OCI-LY7 (cell line): ENCODE measurements at regions not wholly inside any gene's neighbourhood (a gene's known extent, or its start where the extent isn't known, plus 50 kb on each side); places are given as distances from the start of the nearest gene placed in this dataset.

Experiments
- BruUV-seq: library from RNA; stranded (reverse); fragments of 400-500 nt; replicated peaks from 2 replicates; lab custom pipeline; 2021; lab: Mats Ljungman, UMichigan
- CTCF ChIA-PET: fragments of 300-600 bp; sonication (Branson Sonifier 250); formaldehyde crosslinking; loops from one replicate; lab custom pipeline; 2022; ENCODE audit warnings: antibody characterized with exemption; ENCODE audit not compliant: unreplicated experiment; lab: Charles Lee
- POLR2A ChIA-PET: fragments of 300-600 bp; sonication (Branson Sonifier 250); formaldehyde crosslinking; loops from one replicate; lab custom pipeline; 2022; ENCODE audit warnings: antibody characterized with exemption; lab: Charles Lee
- DNase-seq: peaks from one replicate; pipeline ENCODE4 v3.0.0-alpha.2; 2015; ENCODE audit warnings: low spot score
- H2AFZ ChIP-seq: fragments of 200-600 bp; sonication (generic), shearing (Covaris generic); 2 replicates; pipeline ENCODE4 v1.6.1; 2014; ENCODE audit warnings: mild to moderate bottlenecking, antibody characterized with exemption, low read length, moderate library complexity
- H3K27ac ChIP-seq: fragments of 200-600 bp; sonication (generic); 2 replicates; pipeline ENCODE4 v1.5.1; 2014; ENCODE audit warnings: mixed run types, low read depth, mild to moderate bottlenecking, moderate library complexity, low read length, inconsistent platforms; ENCODE audit not compliant: poor library complexity, severe bottlenecking
- H3K36me3 ChIP-seq: fragments of 200-600 bp; sonication (generic); 2 replicates; pipeline ENCODE4 v1.6.1; 2014; ENCODE audit warnings: mild to moderate bottlenecking, antibody characterized with exemption, low read length, moderate library complexity, mixed read lengths; ENCODE audit not compliant: insufficient read depth
- H3K4me1 ChIP-seq: fragments of 200-600 bp; sonication (generic); 2 replicates; pipeline ENCODE4 v1.5.1; 2014; ENCODE audit warnings: mild to moderate bottlenecking, low read length; ENCODE audit not compliant: insufficient read depth, poor library complexity, severe bottlenecking
- H3K4me2 ChIP-seq: fragments of 200-600 bp; sonication (generic); 2 replicates; pipeline ENCODE4 v1.6.1; 2014; ENCODE audit warnings: mild to moderate bottlenecking, low read length
- H3K4me3 ChIP-seq: fragments of 200-600 bp; sonication (generic); 2 replicates; pipeline ENCODE4 v1.5.1; 2014; ENCODE audit warnings: mild to moderate bottlenecking, low read depth, low read length; ENCODE audit not compliant: poor library complexity, severe bottlenecking
- H3K79me2 ChIP-seq: fragments of 200-600 bp; sonication (generic); 2 replicates; pipeline ENCODE4 v1.6.1; 2016; ENCODE audit warnings: low read depth, mild to moderate bottlenecking, low read length, moderate library complexity, mixed read lengths; ENCODE audit not compliant: insufficient read depth
- H3K9me2 ChIP-seq: fragments of 200-600 bp; sonication (generic); 2 replicates; pipeline ENCODE4 v1.6.1; 2016; ENCODE audit warnings: mild to moderate bottlenecking, low read length, mixed read lengths; ENCODE audit not compliant: insufficient read depth
- H3K9me3 ChIP-seq: fragments of 200-600 bp; sonication (generic); 2 replicates; pipeline ENCODE4 v1.6.1; 2014; ENCODE audit warnings: mild to moderate bottlenecking, mixed run types, low read length, mixed read lengths
- H4K20me1 ChIP-seq: fragments of 200-600 bp; sonication (generic); 2 replicates; pipeline ENCODE4 v1.6.1; 2014; ENCODE audit warnings: mild to moderate bottlenecking, antibody characterized with exemption, low read length, moderate library complexity, mixed read lengths; ENCODE audit not compliant: insufficient read depth
- EZH2phosphoT487 ChIP-seq: fragments of 200-600 bp; sonication (generic); IDR thresholded peaks from 2 replicates; pipeline ENCODE4 v1.6.1; 2018; ENCODE audit warnings: low read depth, borderline replicate concordance, mild to moderate bottlenecking, mixed run types, antibody characterized with exemption, low read length, moderate library complexity, mixed read lengths
- intact Hi-C: fragments of 100-400 bp; cut with micrococcal nuclease; formaldehyde crosslinking; loops from one replicate; pipeline ENCODE4 v1.10.0; 2022; ENCODE audit not compliant: unreplicated experiment
- TF ChIP-seq, protein P1 (sequence below): fragments of 200-600 bp; sonication (generic); conservative IDR thresholded peaks from 2 replicates; pipeline ENCODE4 v1.5.1; 2014; ENCODE audit warnings: mild to moderate bottlenecking, antibody characterized with exemption, low read length, moderate library complexity, mixed read lengths

- no peak overlapping the region for H2AFZ ChIP-seq
- TF ChIP-seq EZH2phosphoT487, result no peak
- TF ChIP-seq, protein P1, sequence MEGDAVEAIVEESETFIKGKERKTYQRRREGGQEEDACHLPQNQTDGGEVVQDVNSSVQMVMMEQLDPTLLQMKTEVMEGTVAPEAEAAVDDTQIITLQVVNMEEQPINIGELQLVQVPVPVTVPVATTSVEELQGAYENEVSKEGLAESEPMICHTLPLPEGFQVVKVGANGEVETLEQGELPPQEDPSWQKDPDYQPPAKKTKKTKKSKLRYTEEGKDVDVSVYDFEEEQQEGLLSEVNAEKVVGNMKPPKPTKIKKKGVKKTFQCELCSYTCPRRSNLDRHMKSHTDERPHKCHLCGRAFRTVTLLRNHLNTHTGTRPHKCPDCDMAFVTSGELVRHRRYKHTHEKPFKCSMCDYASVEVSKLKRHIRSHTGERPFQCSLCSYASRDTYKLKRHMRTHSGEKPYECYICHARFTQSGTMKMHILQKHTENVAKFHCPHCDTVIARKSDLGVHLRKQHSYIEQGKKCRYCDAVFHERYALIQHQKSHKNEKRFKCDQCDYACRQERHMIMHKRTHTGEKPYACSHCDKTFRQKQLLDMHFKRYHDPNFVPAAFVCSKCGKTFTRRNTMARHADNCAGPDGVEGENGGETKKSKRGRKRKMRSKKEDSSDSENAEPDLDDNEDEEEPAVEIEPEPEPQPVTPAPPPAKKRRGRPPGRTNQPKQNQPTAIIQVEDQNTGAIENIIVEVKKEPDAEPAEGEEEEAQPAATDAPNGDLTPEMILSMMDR, result no peak
- H3K79me2 ChIP-seq, result no peaks in the 10 kb centered on the region
- H3K9me3 ChIP-seq, result 0 out of 2 replicates have a peak, but pooled peaks cover 3% of the 10 kb centered on the region
- no TSS peak for BruUV-seq
- H3K4me1 ChIP-seq, result no peaks in the 10 kb centered on the region
- no peaks in the 10 kb centered on the region for H4K20me1 ChIP-seq
- ChIA-PET POLR2A (no interaction called here), CTCF (no interaction called here)
- H3K9me2 ChIP-seq, result no peaks in the 10 kb centered on the region
- H3K27ac ChIP-seq, result no peak overlapping the region
- H3K36me3 ChIP-seq, result no peaks in the 10 kb centered on the region
- DNase-seq, result no peak
- no peak overlapping the region for H3K4me2 ChIP-seq
- no peak overlapping the region for H3K4me3 ChIP-seq
- intact Hi-C loops, result no loop called here
These were observed 320.9 kb downstream of the SHANK2 start for GRCh38 chr11:70931430-70931829.

GRCh38 chr11:70933981-70934583, 318.3 kb downstream of the SHANK2 start:
- H3K27ac ChIP-seq, result no peak overlapping the region
- CTCF ChIA-PET, result no interaction called here
- TF ChIP-seq, protein P1, result no peak
- no peak for TF ChIP-seq EZH2phosphoT487
- no peak for DNase-seq
- intact Hi-C loops, result no loop called here
- no peak overlapping the region for H3K4me3 ChIP-seq
- 0 out of 2 replicates have a peak, but pooled peaks cover 3% of the 10 kb centered on the region for H3K9me3 ChIP-seq
- H3K9me2 ChIP-seq, result no peaks in the 10 kb centered on the region
- H3K4me2 ChIP-seq, result no peak overlapping the region
- no peaks in the 10 kb centered on the region for H3K79me2 ChIP-seq
- no peaks in the 10 kb centered on the region for H3K4me1 ChIP-seq
- no peaks in the 10 kb centered on the region for H4K20me1 ChIP-seq
- POLR2A ChIA-PET, result no interaction called here
- no TSS peak for BruUV-seq
- H2AFZ ChIP-seq, result no peak overlapping the region
- no peaks in the 10 kb centered on the region for H3K36me3 ChIP-seq

- Histone ChIP-seq H3K9me2 (no peaks in the 10 kb centered on the region), H3K4me2 (no peak overlapping the region), H3K4me1 (no peaks in the 10 kb centered on the region), H3K27ac (no peak overlapping the region), H3K79me2 (no peaks in the 10 kb centered on the region), H3K9me3 (0 out of 2 replicates have a peak, but pooled peaks cover 3% of the 10 kb centered on the region), H4K20me1 (no peaks in the 10 kb centered on the region), H2AFZ (no peak overlapping the region), H3K4me3 (no peak overlapping the region), H3K36me3 (no peaks in the 10 kb centered on the region)
- TF ChIP-seq, protein P1, result no peak
- TF ChIP-seq EZH2phosphoT487, result no peak
- ChIA-PET POLR2A (no interaction called here), CTCF (no interaction called here)
- BruUV-seq, result no TSS peak
- no peak for DNase-seq
- intact Hi-C loops, result no loop called here
These were observed 317.2 kb downstream of the SHANK2 start for GRCh38 chr11:70935006-70935768.
